Fibroblast of pulmonary artery (primary cell): ENCODE measurements at regions not wholly inside any gene's neighbourhood (a gene's known extent, or its start where the extent isn't known, plus 50 kb on each side); places are given as distances from the start of the nearest gene placed in this dataset.

Experiments
- DNase-seq: peaks from one replicate; pipeline ENCODE4 v3.0.0-alpha.2; 2010; ENCODE audit warnings: low read depth
- H3K4me3 ChIP-seq: replicated peaks from 2 replicates; pipeline ENCODE4 v1.5.1; 2011; ENCODE audit warnings: low read depth, mild to moderate bottlenecking, control low read depth, low read length, moderate library complexity
- CTCF ChIP-seq: IDR thresholded peaks from 2 replicates; pipeline ENCODE4 v1.5.1; 2011; ENCODE audit warnings: mild to moderate bottlenecking, control low read depth, low read length, inconsistent platforms; ENCODE audit errors: missing control alignments

GRCh38 chr17:51398128-51398525 is 137.8 kb downstream of the UTP18 start:
- TF ChIP-seq CTCF, result no peak
- H3K4me3 ChIP-seq, result no peak overlapping the region
- DNase-seq, result no peak

GRCh38 chr17:51398687-51399086 is 138.3 kb downstream of the UTP18 start:
- TF ChIP-seq CTCF, result no peak
- no peak overlapping the region for H3K4me3 ChIP-seq
- DNase-seq, result no peak

GRCh38 chr17:51401279-51401678 is 140.9 kb downstream of the UTP18 start:
- no peak for DNase-seq
- no peak for TF ChIP-seq CTCF
- no peak overlapping the region for H3K4me3 ChIP-seq

GRCh38 chr17:51402899-51403298 is 142.6 kb downstream of the UTP18 start:
- no peak for TF ChIP-seq CTCF
- no peak overlapping the region for H3K4me3 ChIP-seq

GRCh38 chr17:51407576-51407975 is 147.2 kb downstream of the UTP18 start:
- TF ChIP-seq CTCF, result no peak
- H3K4me3 ChIP-seq, result no peak overlapping the region
- DNase-seq, result no peak

More at GRCh38 chr17:51402899-51403298, 142.6 kb downstream of the UTP18 start:
- DNase-seq, result no peak

GRCh38 chr17:51419476-51419875 is 159.1 kb downstream of the UTP18 start:
- DNase-seq, result no peak
- TF ChIP-seq CTCF, result no peak
- no peak overlapping the region for H3K4me3 ChIP-seq

- TF ChIP-seq CTCF, result no peak
- no peak overlapping the region for H3K4me3 ChIP-seq
- DNase-seq, result no peak
Observed at GRCh38 chr17:51421525-51421924, 161.2 kb downstream of the UTP18 start.
